ENCODE measurements at regions not wholly inside any gene's neighbourhood (a gene's known extent, or its start where the extent isn't known, plus 50 kb on each side); places are given as distances from the start of the nearest gene placed in this dataset.
"Not testable (repeated sequence)": the region's sequence is repeated elsewhere in the genome, so short reads cannot be mapped to it uniquely, and the experiment has no call there.

GRCh38 chr1:817071-817599 lies 106.6 kb upstream of the SAMD11 start:
- DNase-seq, result not testable (repeated sequence)

- DNase-seq, result not testable (repeated sequence)
Measured at GRCh38 chr1:817658-818617, 105.8 kb upstream of the SAMD11 start.

GRCh38 chr1:818618-819291 lies 105.0 kb upstream of the SAMD11 start:
- no peak for DNase-seq

- DNase-seq, result no peak
Measured at GRCh38 chr1:820962-821361, 102.8 kb upstream of the SAMD11 start.

- not testable (repeated sequence) for DNase-seq
Measured at GRCh38 chr1:826808-827207, 96.9 kb upstream of the SAMD11 start.

- peak; percentile 98 for DNase-seq
Measured at GRCh38 chr1:827211-828063, 96.3 kb upstream of the SAMD11 start.

GRCh38 chr1:829324-829723 lies 94.4 kb upstream of the SAMD11 start:
- DNase-seq, result not testable (repeated sequence)

- DNase-seq, result not testable (repeated sequence)
Measured at GRCh38 chr1:829932-830331, 93.8 kb upstream of the SAMD11 start.

- DNase-seq, result not testable (repeated sequence)
Measured at GRCh38 chr1:830750-831149, 93.0 kb upstream of the SAMD11 start.

- no peak for DNase-seq
Measured at GRCh38 chr1:831522-831921, 92.2 kb upstream of the SAMD11 start.

- no peak for DNase-seq
Measured at GRCh38 chr1:832136-832535, 91.6 kb upstream of the SAMD11 start.

GRCh38 chr1:833226-833625 lies 90.5 kb upstream of the SAMD11 start:
- not testable (repeated sequence) for DNase-seq

GRCh38 chr1:835509-835908 lies 88.2 kb upstream of the SAMD11 start:
- DNase-seq, result not testable (repeated sequence)

GRCh38 chr1:837601-838000 lies 86.1 kb upstream of the SAMD11 start:
- DNase-seq, result not testable (repeated sequence)

- not testable (repeated sequence) for DNase-seq
Measured at GRCh38 chr1:838291-838690, 85.4 kb upstream of the SAMD11 start.

- DNase-seq, result not testable (repeated sequence)
Measured at GRCh38 chr1:840592-840991, 83.1 kb upstream of the SAMD11 start.

GRCh38 chr1:841671-842425 lies 81.9 kb upstream of the SAMD11 start:
- not testable (repeated sequence) for DNase-seq

GRCh38 chr1:842799-843198 lies 80.9 kb upstream of the SAMD11 start:
- not testable (repeated sequence) for DNase-seq

- not testable (repeated sequence) for DNase-seq
Measured at GRCh38 chr1:843946-844345, 79.8 kb upstream of the SAMD11 start.

GRCh38 chr1:844472-845026 lies 79.2 kb upstream of the SAMD11 start:
- peak; percentile 19 for DNase-seq

GRCh38 chr1:845641-846040 lies 78.1 kb upstream of the SAMD11 start:
- DNase-seq, result not testable (repeated sequence)

Data from stimulated activated CD4-positive, alpha-beta T cell treated with anti-CD3 and anti-CD28 coated beads, Interleukin-12 subunit alpha, Interleukin-12 subunit beta, amount 100 ng/mL, for 4 hours (primary cell).